ENCODE measurements at regions not wholly inside any gene's neighbourhood (a gene's known extent, or its start where the extent isn't known, plus 50 kb on each side); places are given as distances from the start of the nearest gene placed in this dataset.

GRCh38 chr18:40060562-40060961 is 1894.5 kb upstream of the PIK3C3 start:
- TF ChIP-seq CTCF (IDR thresholded peaks at IDR 0.05; ENCODE audit: low read depth, low read length, poor library complexity, severe bottlenecking) (no peak), EZH2phosphoT487 (IDR thresholded peaks at IDR 0.05; ENCODE audit: borderline replicate concordance, low read length) (no peak)

Data from DOHH2 (cell line).